ENCODE measurements at regions not wholly inside any gene's neighbourhood (a gene's known extent, or its start where the extent isn't known, plus 50 kb on each side); places are given as distances from the start of the nearest gene placed in this dataset.

- H3K36me3 ChIP-seq (replicated peaks; ENCODE audit: insufficient read depth, low read length): no peaks in the 10 kb centered on the region
- H2AFZ ChIP-seq (ENCODE audit: low read length): no peak overlapping the region
- H3K27me3 ChIP-seq (replicated peaks; ENCODE audit: insufficient read depth, low read length): no peaks in the 10 kb centered on the region
- no peaks in the 10 kb centered on the region for H3F3A ChIP-seq (ENCODE audit: insufficient read depth, low read length)
- no peak overlapping the region for H3K9ac ChIP-seq (ENCODE audit: low read length)
- H3K27ac ChIP-seq (ENCODE audit: low read length): no peak overlapping the region
- H3K79me2 ChIP-seq (ENCODE audit: low read length): no peaks in the 10 kb centered on the region
- H4K20me1 ChIP-seq (ENCODE audit: insufficient read depth, low read length): no peaks in the 10 kb centered on the region
- H3K9me3 ChIP-seq (replicated peaks; ENCODE audit: insufficient read depth, low read length): no peaks in the 10 kb centered on the region
- H3K9me2 ChIP-seq (replicated peaks; ENCODE audit: insufficient read depth, low read length): no peaks in the 10 kb centered on the region
- H3K4me1 ChIP-seq (ENCODE audit: low read length): no peaks in the 10 kb centered on the region
- no peak for DNase-seq
- H3K4me2 ChIP-seq (ENCODE audit: low read depth, low read length): no peak overlapping the region
- H3K4me3 ChIP-seq (ENCODE audit: low read length): no peak overlapping the region
- TF ChIP-seq CTCF (IDR thresholded peaks at IDR 0.05; ENCODE audit: low read length): no peak
- TF ChIP-seq EZH2 (optimal IDR thresholded peaks at IDR 0.05; ENCODE audit: low read depth, low read length): no peak
- no peak for TF ChIP-seq EZH2phosphoT487 (IDR thresholded peaks at IDR 0.05; ENCODE audit: low read length)
Measured at GRCh38 chr17:34110315-34110714, 144.8 kb upstream of the CCL2 start.

GRCh38 chr17:34113089-34113488 is 142.0 kb upstream of the CCL2 start:
- H3K79me2 ChIP-seq (ENCODE audit: low read length): no peaks in the 10 kb centered on the region
- H3K27ac ChIP-seq (ENCODE audit: low read length): no peak overlapping the region
- no peak for TF ChIP-seq EZH2 (optimal IDR thresholded peaks at IDR 0.05; ENCODE audit: low read depth, low read length)
- TF ChIP-seq EZH2phosphoT487 (IDR thresholded peaks at IDR 0.05; ENCODE audit: low read length): no peak
- no peak for TF ChIP-seq CTCF (IDR thresholded peaks at IDR 0.05; ENCODE audit: low read length)
- no peaks in the 10 kb centered on the region for H3K27me3 ChIP-seq (replicated peaks; ENCODE audit: insufficient read depth, low read length)
- H3F3A ChIP-seq (ENCODE audit: insufficient read depth, low read length): no peaks in the 10 kb centered on the region
- no peak overlapping the region for H2AFZ ChIP-seq (ENCODE audit: low read length)
- no peak overlapping the region for H3K4me2 ChIP-seq (ENCODE audit: low read depth, low read length)
- no peaks in the 10 kb centered on the region for H3K4me1 ChIP-seq (ENCODE audit: low read length)
- no peaks in the 10 kb centered on the region for H3K9me3 ChIP-seq (replicated peaks; ENCODE audit: insufficient read depth, low read length)
- no peaks in the 10 kb centered on the region for H4K20me1 ChIP-seq (ENCODE audit: insufficient read depth, low read length)
- H3K9me2 ChIP-seq (replicated peaks; ENCODE audit: insufficient read depth, low read length): no peaks in the 10 kb centered on the region
- DNase-seq: no peak
- H3K36me3 ChIP-seq (replicated peaks; ENCODE audit: insufficient read depth, low read length): no peaks in the 10 kb centered on the region
- no peak overlapping the region for H3K4me3 ChIP-seq (ENCODE audit: low read length)
- no peak overlapping the region for H3K9ac ChIP-seq (ENCODE audit: low read length)

GRCh38 chr17:34114174-34114573 is 140.9 kb upstream of the CCL2 start:
- Histone ChIP-seq H3K27ac (ENCODE audit: low read length) (no peak overlapping the region), H3K79me2 (ENCODE audit: low read length) (no peaks in the 10 kb centered on the region), H3K36me3 (replicated peaks; ENCODE audit: insufficient read depth, low read length) (no peaks in the 10 kb centered on the region), H3K27me3 (replicated peaks; ENCODE audit: insufficient read depth, low read length) (no peaks in the 10 kb centered on the region), H3F3A (ENCODE audit: insufficient read depth, low read length) (no peaks in the 10 kb centered on the region), H4K20me1 (ENCODE audit: insufficient read depth, low read length) (no peaks in the 10 kb centered on the region), H3K9me2 (replicated peaks; ENCODE audit: insufficient read depth, low read length) (no peaks in the 10 kb centered on the region), H3K9ac (ENCODE audit: low read length) (no peak overlapping the region), H3K4me1 (ENCODE audit: low read length) (no peaks in the 10 kb centered on the region), H2AFZ (ENCODE audit: low read length) (no peak overlapping the region), H3K9me3 (replicated peaks; ENCODE audit: insufficient read depth, low read length) (no peaks in the 10 kb centered on the region), H3K4me3 (ENCODE audit: low read length) (no peak overlapping the region), H3K4me2 (ENCODE audit: low read depth, low read length) (no peak overlapping the region)
- DNase-seq: no peak
- TF ChIP-seq EZH2 (optimal IDR thresholded peaks at IDR 0.05; ENCODE audit: low read depth, low read length) (no peak), EZH2phosphoT487 (IDR thresholded peaks at IDR 0.05; ENCODE audit: low read length) (no peak), CTCF (IDR thresholded peaks at IDR 0.05; ENCODE audit: low read length) (no peak)

Measured in MM.1S (cell line).